ENCODE measurements at regions not wholly inside any gene's neighbourhood (a gene's known extent, or its start where the extent isn't known, plus 50 kb on each side); places are given as distances from the start of the nearest gene placed in this dataset.

DNA sequence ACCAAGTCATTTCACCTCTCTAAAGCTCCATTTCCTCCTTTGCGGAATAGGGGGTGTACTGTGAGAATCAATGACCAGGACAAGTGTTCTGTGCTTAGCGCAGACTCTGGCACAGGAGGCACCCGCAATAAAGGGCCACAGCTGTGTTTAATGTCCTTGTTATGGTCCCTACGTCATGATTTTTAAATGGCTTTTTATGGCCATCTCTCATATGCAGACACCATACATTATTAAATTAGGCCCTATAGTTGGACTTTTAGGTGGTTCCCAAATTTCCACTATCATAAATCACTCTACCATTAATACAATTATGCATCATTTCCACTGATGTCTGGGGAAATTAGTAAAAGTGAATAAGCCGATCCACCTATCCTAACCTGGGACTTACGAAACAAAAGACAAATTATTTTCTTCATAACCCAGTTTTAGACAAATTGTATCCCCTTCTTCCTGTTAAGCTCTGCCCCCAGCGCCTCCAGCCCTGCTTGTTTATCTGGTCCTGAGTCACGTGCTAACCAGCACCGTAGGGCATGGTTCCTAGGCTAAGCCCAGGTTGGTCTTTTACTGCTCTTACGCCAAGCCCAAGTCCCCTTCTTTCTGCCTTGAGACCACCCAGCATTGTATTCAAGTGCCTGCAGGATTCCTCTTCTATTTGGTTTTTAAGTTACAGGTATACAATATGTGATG is 278.3 kb downstream of the SHQ1 start:
- Histone ChIP-seq H4K20me1 (ENCODE audit: insufficient read depth) (no peaks in the 10 kb centered on the region), H3K79me2 (ENCODE audit: insufficient read depth, low read depth) (no peaks in the 10 kb centered on the region)
- no peak for TF ChIP-seq CTCF (conservative IDR thresholded peaks at IDR 0.05; ENCODE audit: low read depth, low read length)

DNA sequence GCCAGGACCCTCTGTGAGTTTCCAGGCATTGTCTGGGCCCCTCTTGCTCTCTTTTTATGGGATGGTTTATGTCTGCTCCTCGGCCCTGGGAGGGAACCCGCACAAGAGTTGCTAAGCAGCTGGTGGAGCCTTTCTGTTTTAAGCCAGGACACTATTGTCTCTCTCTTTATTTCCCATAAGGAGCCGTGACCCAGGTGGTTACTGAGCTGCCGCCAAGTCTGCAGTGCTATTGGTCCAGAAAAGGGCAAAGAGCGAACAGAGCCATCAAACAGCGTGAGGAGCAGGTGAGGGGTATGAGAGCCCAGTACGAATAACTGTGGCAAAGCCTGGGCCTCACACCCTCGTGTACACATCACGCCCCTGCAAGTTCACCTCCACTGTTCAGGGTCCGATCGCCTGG is 280.2 kb downstream of the SHQ1 start:
- Histone ChIP-seq H3K27ac (no peak overlapping the region), H3K9ac (no peak overlapping the region), H3K4me2 (no peak overlapping the region)

More for the DNA sequence above, 278.3 kb downstream of the SHQ1 start:
- Histone ChIP-seq H2AFZ (ENCODE audit: low read depth) (no peak overlapping the region), H3K4me2 (no peak overlapping the region), H3K27me3 (ENCODE audit: insufficient read depth, low read depth) (no peaks in the 10 kb centered on the region), H3K9ac (no peak overlapping the region), H3K4me3 (IDR thresholded peaks at IDR 0.05; ENCODE audit: insufficient read depth, low read depth, low read length) (no peak overlapping the region), H3K36me3 (ENCODE audit: insufficient read depth) (no peaks in the 10 kb centered on the region), H3K4me1 (ENCODE audit: low read depth, poor library complexity, severe bottlenecking) (no peaks in the 10 kb centered on the region), H3K27ac (no peak overlapping the region)

GRCh38 chr3:72567474-72567873 is 280.8 kb downstream of the SHQ1 start:
- Histone ChIP-seq H3K27ac (no peak overlapping the region), H3K79me2 (ENCODE audit: insufficient read depth, low read depth) (no peaks in the 10 kb centered on the region), H3K36me3 (ENCODE audit: insufficient read depth) (no peaks in the 10 kb centered on the region), H3K27me3 (ENCODE audit: insufficient read depth, low read depth) (no peaks in the 10 kb centered on the region), H4K20me1 (ENCODE audit: insufficient read depth) (no peaks in the 10 kb centered on the region), H3K4me3 (IDR thresholded peaks at IDR 0.05; ENCODE audit: insufficient read depth, low read depth, low read length) (no peak overlapping the region), H3K4me2 (no peak overlapping the region), H2AFZ (ENCODE audit: low read depth) (no peak overlapping the region), H3K4me1 (ENCODE audit: low read depth, poor library complexity, severe bottlenecking) (no peaks in the 10 kb centered on the region), H3K9ac (no peak overlapping the region)
- TF ChIP-seq CTCF (conservative IDR thresholded peaks at IDR 0.05; ENCODE audit: low read depth, low read length) = no peak

More for the DNA sequence above, 280.2 kb downstream of the SHQ1 start:
- Histone ChIP-seq H3K4me3 (IDR thresholded peaks at IDR 0.05; ENCODE audit: insufficient read depth, low read depth, low read length) (no peak overlapping the region), H4K20me1 (ENCODE audit: insufficient read depth) (no peaks in the 10 kb centered on the region), H3K27me3 (ENCODE audit: insufficient read depth, low read depth) (no peaks in the 10 kb centered on the region), H2AFZ (ENCODE audit: low read depth) (no peak overlapping the region), H3K4me1 (ENCODE audit: low read depth, poor library complexity, severe bottlenecking) (no peaks in the 10 kb centered on the region), H3K79me2 (ENCODE audit: insufficient read depth, low read depth) (no peaks in the 10 kb centered on the region), H3K36me3 (ENCODE audit: insufficient read depth) (no peaks in the 10 kb centered on the region)
- no peak for TF ChIP-seq CTCF (conservative IDR thresholded peaks at IDR 0.05; ENCODE audit: low read depth, low read length)

DNA sequence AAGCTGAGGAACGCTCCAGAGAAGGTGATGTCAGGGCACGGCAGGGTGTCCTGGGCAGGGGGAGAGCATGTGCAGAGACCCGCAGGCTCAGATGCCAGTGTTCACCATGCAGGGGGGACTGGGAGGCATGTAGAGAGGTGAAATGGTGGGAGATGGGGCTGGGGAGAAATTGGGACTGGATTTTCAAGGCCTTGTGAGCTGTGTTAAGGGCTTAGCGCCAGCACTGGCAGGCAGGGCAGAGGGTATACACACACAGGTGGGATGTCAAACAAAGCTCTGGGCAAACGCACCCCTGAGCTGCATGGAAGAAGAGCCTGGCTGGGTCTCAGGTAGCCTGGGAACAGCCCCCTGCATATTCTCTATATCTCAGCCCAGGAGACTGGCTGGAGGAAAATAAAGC is 282.7 kb downstream of the SHQ1 start:
- no peaks in the 10 kb centered on the region for H3K79me2 ChIP-seq (ENCODE audit: insufficient read depth, low read depth)
- H3K4me3 ChIP-seq (IDR thresholded peaks at IDR 0.05; ENCODE audit: insufficient read depth, low read depth, low read length) = no peak overlapping the region
- H3K27me3 ChIP-seq (ENCODE audit: insufficient read depth, low read depth) = no peaks in the 10 kb centered on the region
- no peaks in the 10 kb centered on the region for H3K4me1 ChIP-seq (ENCODE audit: low read depth, poor library complexity, severe bottlenecking)
- H3K4me2 ChIP-seq = no peak overlapping the region
- H3K27ac ChIP-seq = no peak overlapping the region
- no peak overlapping the region for H2AFZ ChIP-seq (ENCODE audit: low read depth)
- no peaks in the 10 kb centered on the region for H3K36me3 ChIP-seq (ENCODE audit: insufficient read depth)
- TF ChIP-seq CTCF (conservative IDR thresholded peaks at IDR 0.05; ENCODE audit: low read depth, low read length) = no peak
- H3K9ac ChIP-seq = no peak overlapping the region
- H4K20me1 ChIP-seq (ENCODE audit: insufficient read depth) = no peaks in the 10 kb centered on the region
